Left lung (tissue), 4 donors: ENCODE measurements at regions not wholly inside any gene's neighbourhood (a gene's known extent, or its start where the extent isn't known, plus 50 kb on each side); places are given as distances from the start of the nearest gene placed in this dataset.

Experiments used
- ATAC-seq: fragments of 200-7000 bp; cut with Tn5 transposase; one replicate; pipeline ENCODE4 v1.9.1; 2020; ENCODE audit warnings: moderate library complexity
- DNase-seq, 4 donors: peaks; one replicate each; pipeline ENCODE4 v3.0.0-alpha.2; 2013 to 2020
- H3K27ac ChIP-seq, 2 donors: fragments of 200-600 bp; sonication (generic) in 1 of 2; one replicate each; pipeline versions ENCODE4 v1.5.0 to v1.8.0; 2020 to 2021
- H3K27me3 ChIP-seq, 2 donors: fragments of 200-600 bp; sonication (generic) in 1 of 2; one replicate each; pipeline versions ENCODE4 v1.5.0 to v1.8.0; 2020 to 2021
- H3K36me3 ChIP-seq, 2 donors: fragments of 200-600 bp; sonication (generic) in 1 of 2; one replicate each; pipeline versions ENCODE4 v1.5.0 to v1.8.0; 2020 to 2021
- H3K4me1 ChIP-seq, 2 donors: fragments of 200-600 bp; one replicate each; pipeline ENCODE4 v1.8.0; 2021
- H3K4me3 ChIP-seq, 2 donors: fragments of 200-600 bp; sonication (generic) in 1 of 2; one replicate each; pipeline versions ENCODE4 v1.5.0 to v1.8.0; 2020 to 2021; ENCODE audit warnings: mild to moderate bottlenecking in 1 of 2
- H3K9me3 ChIP-seq, 2 donors: fragments of 200-600 bp; sonication (generic) in 1 of 2; one replicate each; pipeline versions ENCODE4 v1.5.0 to v1.8.0; 2020 to 2021
- CTCF ChIP-seq, 2 donors: fragments of 200-600 bp; sonication (generic) in 1 of 2; IDR thresholded peaks; one replicate each; pipeline versions ENCODE4 v1.5.0 to v1.8.0; 2021; ENCODE audit warnings: antibody characterized with exemption in 2 of 2
- intact Hi-C, 2 donors: fragments of 100-400 bp; cut with DNase I; formaldehyde crosslinking; loops; one replicate each; pipeline versions ENCODE4 v1.11.2 to v1.14.2; 2022
- donor health status: DM: no; HTN: yes; CAD: no.
- donor health status: DM: no; HTN: no; CAD: no.

- Histone ChIP-seq H3K9me3 (no peaks in the 10 kb centered on the region), H3K27ac (no peak overlapping the region), H3K4me1 (no peaks in the 10 kb centered on the region), H3K4me3 (no peak overlapping the region), H3K27me3 (no peaks in the 10 kb centered on the region), H3K36me3 (no peaks in the 10 kb centered on the region)
- no peak for TF ChIP-seq CTCF (IDR thresholded peaks at IDR 0.05)
- DNase-seq, result no peak
- ATAC-seq, result no peak
- intact Hi-C loops, result no loop called here
These were observed 844.9 kb upstream of the SLIT2 start for GRCh38 chr4:19406789-19407188.

GRCh38 chr4:19403786-19404370, 847.8 kb upstream of the SLIT2 start:
- H3K4me1 ChIP-seq, result no peaks in the 10 kb centered on the region
- no peak for ATAC-seq
- TF ChIP-seq CTCF (IDR thresholded peaks at IDR 0.05), result no peak
- H3K27ac ChIP-seq, result no peak overlapping the region
- H3K4me3 ChIP-seq, result no peak overlapping the region
- no peaks in the 10 kb centered on the region for H3K27me3 ChIP-seq
- peaks cover 0 to 2% of the 10 kb centered on the region in 2 donors for H3K9me3 ChIP-seq
- no peak for DNase-seq
- no peaks in the 10 kb centered on the region for H3K36me3 ChIP-seq
- intact Hi-C loops, result no loop called here

GRCh38 chr4:19402581-19403065, 849.1 kb upstream of the SLIT2 start:
- intact Hi-C loops, result no loop called here
- Histone ChIP-seq H3K36me3 (no peaks in the 10 kb centered on the region), H3K9me3 (peaks cover 0 to 2% of the 10 kb centered on the region in 2 donors), H3K4me1 (no peaks in the 10 kb centered on the region), H3K4me3 (no peak overlapping the region), H3K27me3 (no peaks in the 10 kb centered on the region), H3K27ac (no peak overlapping the region)
- no peak for ATAC-seq
- no peak for DNase-seq
- no peak for TF ChIP-seq CTCF (IDR thresholded peaks at IDR 0.05)

GRCh38 chr4:19401301-19402080, 850.2 kb upstream of the SLIT2 start:
- Histone ChIP-seq H3K9me3 (peaks cover 0 to 2% of the 10 kb centered on the region in 2 donors), H3K36me3 (no peaks in the 10 kb centered on the region), H3K4me3 (no peak overlapping the region), H3K4me1 (no peaks in the 10 kb centered on the region), H3K27ac (no peak overlapping the region), H3K27me3 (no peaks in the 10 kb centered on the region)
- intact Hi-C loops, result no loop called here
- TF ChIP-seq CTCF (IDR thresholded peaks at IDR 0.05), result no peak
- no peak for ATAC-seq
- no peak for DNase-seq

GRCh38 chr4:19400820-19401219, 850.9 kb upstream of the SLIT2 start:
- Histone ChIP-seq H3K9me3 (peaks cover 0 to 4% of the 10 kb centered on the region in 2 donors), H3K27me3 (no peaks in the 10 kb centered on the region), H3K36me3 (no peaks in the 10 kb centered on the region), H3K27ac (no peak overlapping the region), H3K4me1 (no peaks in the 10 kb centered on the region), H3K4me3 (no peak overlapping the region)
- no peak for ATAC-seq
- intact Hi-C loops, result no loop called here
- DNase-seq, result no peak
- TF ChIP-seq CTCF (IDR thresholded peaks at IDR 0.05), result no peak
